ENCODE measurements at regions not wholly inside any gene's neighbourhood (a gene's known extent, or its start where the extent isn't known, plus 50 kb on each side); places are given as distances from the start of the nearest gene placed in this dataset.

DNA sequence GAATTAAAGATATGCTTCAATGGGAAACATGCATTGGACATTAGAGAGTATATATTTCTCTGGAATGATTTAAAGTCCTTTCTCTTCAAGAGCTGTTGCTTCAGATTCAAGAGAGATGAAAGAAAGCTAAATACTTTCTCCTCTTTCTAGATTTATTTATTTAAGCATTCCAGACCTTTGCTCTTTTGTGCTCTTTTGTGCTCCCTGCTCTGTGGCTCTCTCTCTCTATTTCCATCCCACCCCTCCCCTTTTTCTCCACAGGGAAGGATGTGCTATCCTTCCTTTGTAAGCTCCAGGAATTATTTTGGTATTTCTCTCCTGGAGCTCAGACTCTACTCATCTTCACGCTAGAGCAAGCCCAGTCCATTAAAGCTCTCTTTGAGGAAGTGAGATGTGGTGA, 871.9 kb upstream of the GBE1 start:
- H3F3A ChIP-seq (ENCODE audit: insufficient read depth), result no peaks in the 10 kb centered on the region
- H3K9me3 ChIP-seq (ENCODE audit: insufficient read depth, low read length), result no peaks in the 10 kb centered on the region
- no peak overlapping the region for H3K27ac ChIP-seq (ENCODE audit: low read depth, low read length)
- no peak for TF ChIP-seq EZH2phosphoT487 (conservative IDR thresholded peaks at IDR 0.05; ENCODE audit: low read length)
- TF ChIP-seq, protein P1, sequence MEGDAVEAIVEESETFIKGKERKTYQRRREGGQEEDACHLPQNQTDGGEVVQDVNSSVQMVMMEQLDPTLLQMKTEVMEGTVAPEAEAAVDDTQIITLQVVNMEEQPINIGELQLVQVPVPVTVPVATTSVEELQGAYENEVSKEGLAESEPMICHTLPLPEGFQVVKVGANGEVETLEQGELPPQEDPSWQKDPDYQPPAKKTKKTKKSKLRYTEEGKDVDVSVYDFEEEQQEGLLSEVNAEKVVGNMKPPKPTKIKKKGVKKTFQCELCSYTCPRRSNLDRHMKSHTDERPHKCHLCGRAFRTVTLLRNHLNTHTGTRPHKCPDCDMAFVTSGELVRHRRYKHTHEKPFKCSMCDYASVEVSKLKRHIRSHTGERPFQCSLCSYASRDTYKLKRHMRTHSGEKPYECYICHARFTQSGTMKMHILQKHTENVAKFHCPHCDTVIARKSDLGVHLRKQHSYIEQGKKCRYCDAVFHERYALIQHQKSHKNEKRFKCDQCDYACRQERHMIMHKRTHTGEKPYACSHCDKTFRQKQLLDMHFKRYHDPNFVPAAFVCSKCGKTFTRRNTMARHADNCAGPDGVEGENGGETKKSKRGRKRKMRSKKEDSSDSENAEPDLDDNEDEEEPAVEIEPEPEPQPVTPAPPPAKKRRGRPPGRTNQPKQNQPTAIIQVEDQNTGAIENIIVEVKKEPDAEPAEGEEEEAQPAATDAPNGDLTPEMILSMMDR (IDR thresholded peaks at IDR 0.05; ENCODE audit: insufficient read depth, low read length, poor library complexity, severe bottlenecking), result no peak
- H3K79me2 ChIP-seq (ENCODE audit: insufficient read depth, low read length), result no peaks in the 10 kb centered on the region
- no peaks in the 10 kb centered on the region; the same call in 1 of the 2 replicates for H3K36me3 ChIP-seq (ENCODE audit: low read length)
- H3K4me2 ChIP-seq (ENCODE audit: low read depth, low read length, poor library complexity, severe bottlenecking), result no peak overlapping the region
- H2AFZ ChIP-seq (ENCODE audit: low read depth, low read length, severe bottlenecking), result peak overlapping the region; percentile 77
- H3K9ac ChIP-seq (ENCODE audit: low read length), result no peak overlapping the region
- H3K4me3 ChIP-seq (ENCODE audit: insufficient read depth, low read length, poor library complexity, severe bottlenecking), result no peak overlapping the region
- H3K27me3 ChIP-seq (ENCODE audit: low read length), result no peaks in the 10 kb centered on the region
- no peaks in the 10 kb centered on the region for H4K20me1 ChIP-seq (ENCODE audit: low read depth, low read length)
- H3K9me2 ChIP-seq (replicated peaks; ENCODE audit: insufficient read depth, low read length), result no peaks in the 10 kb centered on the region

DNA sequence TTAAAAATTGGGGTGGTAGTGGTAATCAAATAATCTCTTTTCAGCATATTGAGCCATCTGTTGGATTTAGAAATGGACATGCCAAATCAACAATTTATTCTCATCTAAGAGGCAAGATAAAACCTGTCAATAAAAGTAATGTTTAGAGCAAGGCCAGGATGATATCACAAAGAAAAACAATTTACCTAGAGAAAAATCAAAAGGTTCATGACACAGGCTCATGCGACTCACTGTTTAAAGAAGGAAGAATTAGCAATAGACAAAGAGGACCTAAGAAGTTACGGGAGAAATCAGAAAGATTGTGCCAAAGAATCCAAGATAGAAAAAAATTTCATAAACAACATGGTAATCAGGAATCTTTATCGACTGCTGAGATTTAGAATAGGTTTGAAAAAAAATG, 868.5 kb upstream of the GBE1 start:
- no peak for TF ChIP-seq EZH2phosphoT487 (conservative IDR thresholded peaks at IDR 0.05; ENCODE audit: low read length)
- TF ChIP-seq, protein P1 (IDR thresholded peaks at IDR 0.05; ENCODE audit: insufficient read depth, low read length, poor library complexity, severe bottlenecking), result no peak
- Histone ChIP-seq H4K20me1 (ENCODE audit: low read depth, low read length) (no peaks in the 10 kb centered on the region), H2AFZ (ENCODE audit: low read depth, low read length, severe bottlenecking) (peak overlapping the region; percentile 43), H3K9ac (ENCODE audit: low read length) (no peak overlapping the region), H3K4me2 (ENCODE audit: low read depth, low read length, poor library complexity, severe bottlenecking) (no peak overlapping the region), H3K79me2 (ENCODE audit: insufficient read depth, low read length) (no peaks in the 10 kb centered on the region), H3K9me3 (ENCODE audit: insufficient read depth, low read length) (no peaks in the 10 kb centered on the region), H3K27me3 (ENCODE audit: low read length) (no peaks in the 10 kb centered on the region), H3K4me3 (ENCODE audit: insufficient read depth, low read length, poor library complexity, severe bottlenecking) (no peak overlapping the region), H3K27ac (ENCODE audit: low read depth, low read length) (no peak overlapping the region), H3F3A (ENCODE audit: insufficient read depth) (no peaks in the 10 kb centered on the region), H3K36me3 (ENCODE audit: low read length) (no peaks in the 10 kb centered on the region), H3K9me2 (replicated peaks; ENCODE audit: insufficient read depth, low read length) (no peaks in the 10 kb centered on the region)

DNA sequence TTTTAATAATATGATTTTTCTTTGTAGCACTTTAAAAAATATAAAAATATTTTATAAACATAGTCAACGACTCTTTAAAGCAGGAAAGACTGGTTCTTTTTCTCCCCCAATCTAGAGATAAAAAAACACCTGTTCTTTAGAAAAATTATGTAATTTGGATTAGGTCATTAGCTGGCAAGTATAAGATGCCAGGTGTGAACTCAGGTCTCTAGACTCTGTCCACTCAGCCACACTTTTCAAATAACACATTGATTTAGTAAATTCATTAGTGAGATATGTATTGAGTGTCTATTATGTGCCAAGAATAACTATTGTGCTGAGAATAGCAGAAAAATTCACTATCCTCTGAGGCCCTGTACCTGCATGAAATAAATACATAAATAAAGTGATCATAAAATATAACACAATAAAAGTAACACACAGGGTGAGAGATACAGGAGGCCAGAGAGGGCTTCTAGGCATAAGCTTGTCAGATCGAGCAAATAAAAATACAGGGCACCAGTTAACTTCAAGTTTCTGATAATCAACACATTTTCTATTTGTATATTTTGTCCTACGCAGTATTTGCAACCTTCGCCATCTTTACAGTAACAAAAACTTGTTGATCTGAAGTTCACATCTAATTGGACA, 867.1 kb upstream of the GBE1 start:
- H3K9ac ChIP-seq (ENCODE audit: low read length), result no peak overlapping the region
- H3F3A ChIP-seq (ENCODE audit: insufficient read depth), result no peaks in the 10 kb centered on the region
- H2AFZ ChIP-seq (ENCODE audit: low read depth, low read length, severe bottlenecking), result peak overlapping the region; percentile 46
- no peaks in the 10 kb centered on the region for H4K20me1 ChIP-seq (ENCODE audit: low read depth, low read length)
- no peak for TF ChIP-seq EZH2phosphoT487 (conservative IDR thresholded peaks at IDR 0.05; ENCODE audit: low read length)
- TF ChIP-seq, protein P1 (IDR thresholded peaks at IDR 0.05; ENCODE audit: insufficient read depth, low read length, poor library complexity, severe bottlenecking), result no peak
- H3K79me2 ChIP-seq (ENCODE audit: insufficient read depth, low read length), result no peaks in the 10 kb centered on the region
- H3K4me2 ChIP-seq (ENCODE audit: low read depth, low read length, poor library complexity, severe bottlenecking), result no peak overlapping the region
- no peaks in the 10 kb centered on the region for H3K27me3 ChIP-seq (ENCODE audit: low read length)
- no peaks in the 10 kb centered on the region for H3K9me3 ChIP-seq (ENCODE audit: insufficient read depth, low read length)
- no peaks in the 10 kb centered on the region for H3K36me3 ChIP-seq (ENCODE audit: low read length)
- H3K4me3 ChIP-seq (ENCODE audit: insufficient read depth, low read length, poor library complexity, severe bottlenecking), result no peak overlapping the region
- no peaks in the 10 kb centered on the region for H3K9me2 ChIP-seq (replicated peaks; ENCODE audit: insufficient read depth, low read length)
- H3K27ac ChIP-seq (ENCODE audit: low read depth, low read length), result no peak overlapping the region

All from SU-DHL-6 (cell line).